GM12875 (cell line): ENCODE measurements at regions not wholly inside any gene's neighbourhood (a gene's known extent, or its start where the extent isn't known, plus 50 kb on each side); places are given as distances from the start of the nearest gene placed in this dataset.

Source experiments
- H3K4me3 ChIP-seq: one replicate; pipeline ENCODE4 v1.5.1; 2011; ENCODE audit warnings: low read depth, low read length, control low read depth
- TF ChIP-seq, protein P1 (sequence below): IDR thresholded peaks from 2 replicates; pipeline ENCODE4 v1.5.1; 2011; ENCODE audit warnings: low read depth, mild to moderate bottlenecking, control low read depth, inconsistent platforms, low read length, moderate library complexity, borderline replicate concordance; ENCODE audit not compliant: insufficient read depth

DNA sequence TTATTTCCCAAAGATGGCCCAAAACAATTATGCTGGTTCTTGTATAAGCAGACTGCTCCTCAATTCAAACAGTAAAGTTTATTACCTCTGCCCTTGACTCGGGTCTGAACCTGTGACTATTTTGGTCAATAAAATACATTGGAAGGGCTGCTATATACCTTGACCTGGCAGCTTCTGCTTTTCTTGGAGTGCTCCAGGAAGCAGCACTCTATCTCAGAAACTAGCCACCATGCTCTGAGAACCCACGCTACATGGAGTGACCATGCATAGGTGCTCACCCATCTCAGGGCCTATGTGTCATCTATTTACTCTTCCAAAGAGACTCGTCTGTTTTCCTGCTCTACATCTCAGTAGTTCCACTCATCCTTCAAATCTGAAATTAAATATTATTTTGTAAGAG, 299.9 kb downstream of the AHR start:
- TF ChIP-seq, protein P1, sequence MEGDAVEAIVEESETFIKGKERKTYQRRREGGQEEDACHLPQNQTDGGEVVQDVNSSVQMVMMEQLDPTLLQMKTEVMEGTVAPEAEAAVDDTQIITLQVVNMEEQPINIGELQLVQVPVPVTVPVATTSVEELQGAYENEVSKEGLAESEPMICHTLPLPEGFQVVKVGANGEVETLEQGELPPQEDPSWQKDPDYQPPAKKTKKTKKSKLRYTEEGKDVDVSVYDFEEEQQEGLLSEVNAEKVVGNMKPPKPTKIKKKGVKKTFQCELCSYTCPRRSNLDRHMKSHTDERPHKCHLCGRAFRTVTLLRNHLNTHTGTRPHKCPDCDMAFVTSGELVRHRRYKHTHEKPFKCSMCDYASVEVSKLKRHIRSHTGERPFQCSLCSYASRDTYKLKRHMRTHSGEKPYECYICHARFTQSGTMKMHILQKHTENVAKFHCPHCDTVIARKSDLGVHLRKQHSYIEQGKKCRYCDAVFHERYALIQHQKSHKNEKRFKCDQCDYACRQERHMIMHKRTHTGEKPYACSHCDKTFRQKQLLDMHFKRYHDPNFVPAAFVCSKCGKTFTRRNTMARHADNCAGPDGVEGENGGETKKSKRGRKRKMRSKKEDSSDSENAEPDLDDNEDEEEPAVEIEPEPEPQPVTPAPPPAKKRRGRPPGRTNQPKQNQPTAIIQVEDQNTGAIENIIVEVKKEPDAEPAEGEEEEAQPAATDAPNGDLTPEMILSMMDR: no peak
- H3K4me3 ChIP-seq: no peak overlapping the region

GRCh38 chr7:17598846-17599245, 300.4 kb downstream of the AHR start:
- TF ChIP-seq, protein P1: no peak

GRCh38 chr7:17599733-17600339, 301.4 kb downstream of the AHR start:
- TF ChIP-seq, protein P1: no peak
- no peak overlapping the region for H3K4me3 ChIP-seq

More at GRCh38 chr7:17598846-17599245, 300.4 kb downstream of the AHR start:
- no peak overlapping the region for H3K4me3 ChIP-seq

DNA sequence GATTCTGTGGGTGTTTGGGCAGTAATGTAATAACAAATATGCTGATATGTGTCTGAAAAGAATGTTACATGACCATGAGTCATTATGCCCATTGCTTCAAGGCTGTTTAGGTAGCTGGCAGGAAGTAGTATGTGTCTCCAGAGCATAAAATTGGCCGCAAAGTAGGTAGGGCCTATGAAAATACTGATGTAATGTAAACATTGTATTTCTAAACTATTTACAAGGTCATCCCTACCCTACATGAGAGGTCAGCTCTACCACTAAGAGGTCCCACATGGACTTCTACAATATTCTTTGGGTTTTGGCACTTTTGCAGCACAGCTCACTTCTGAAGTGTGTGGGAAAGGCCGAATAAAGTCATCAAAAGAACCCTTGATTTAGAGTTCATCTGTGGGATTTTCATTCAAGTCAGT, 301.9 kb downstream of the AHR start:
- H3K4me3 ChIP-seq: no peak overlapping the region

GRCh38 chr7:17601921-17602320, 303.5 kb downstream of the AHR start:
- TF ChIP-seq, protein P1: no peak
- H3K4me3 ChIP-seq: no peak overlapping the region

More for the DNA sequence above, 301.9 kb downstream of the AHR start:
- TF ChIP-seq, protein P1: no peak

- TF ChIP-seq, protein P1: no peak
- H3K4me3 ChIP-seq: no peak overlapping the region
Observed at GRCh38 chr7:17608114-17608833, 309.8 kb downstream of the AHR start.

DNA sequence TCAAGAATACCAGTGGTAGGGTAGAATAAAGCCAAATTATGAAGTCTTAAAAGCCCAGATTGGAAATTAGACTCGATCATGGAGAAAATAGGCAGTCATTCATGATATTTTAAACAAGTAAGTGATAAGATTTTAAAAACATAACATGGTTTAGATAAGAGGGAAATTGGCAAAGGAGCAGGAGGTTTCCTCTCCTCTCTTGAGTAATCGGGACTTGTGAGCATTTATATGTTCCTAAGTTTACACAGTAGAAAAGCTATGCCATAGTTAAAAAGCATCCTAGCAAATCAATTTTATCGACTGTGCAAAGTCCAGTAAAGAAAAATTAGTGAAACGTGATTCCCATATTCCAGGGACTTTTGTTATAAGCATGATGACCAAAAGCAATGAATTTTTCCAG, 313.2 kb downstream of the AHR start:
- no peak overlapping the region for H3K4me3 ChIP-seq
- TF ChIP-seq, protein P1: no peak
